GM19372 (cell line): ENCODE measurements at regions not wholly inside any gene's neighbourhood (a gene's known extent, or its start where the extent isn't known, plus 50 kb on each side); places are given as distances from the start of the nearest gene placed in this dataset.

Experiments
- ATAC-seq: cut with Tn5 transposase; IDR thresholded peaks from one replicate; pipeline ENCODE4 v1.9.1; 2021; ENCODE audit warnings: mild to moderate bottlenecking, low read depth, moderate library complexity; ENCODE audit not compliant: unreplicated experiment

DNA sequence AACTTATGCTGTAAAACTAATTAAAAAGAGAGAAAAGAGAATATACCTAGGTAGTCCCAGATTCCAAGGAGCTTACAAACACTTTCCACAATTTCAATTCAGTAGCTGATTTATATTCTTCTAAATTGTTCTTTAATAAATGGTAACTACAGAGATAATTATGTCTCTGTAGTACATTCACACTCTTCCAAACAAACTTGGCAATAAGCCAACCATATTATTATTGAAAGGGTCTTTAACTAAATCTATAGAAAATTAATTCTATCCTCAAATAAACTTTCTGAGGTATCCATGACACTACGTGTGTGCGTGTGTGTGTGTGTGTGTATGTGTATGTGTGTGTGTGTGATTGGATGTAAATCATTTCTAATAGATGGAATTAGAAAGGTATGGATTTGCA lies 217.4 kb upstream of the EYS start:
- ATAC-seq = no peak

DNA sequence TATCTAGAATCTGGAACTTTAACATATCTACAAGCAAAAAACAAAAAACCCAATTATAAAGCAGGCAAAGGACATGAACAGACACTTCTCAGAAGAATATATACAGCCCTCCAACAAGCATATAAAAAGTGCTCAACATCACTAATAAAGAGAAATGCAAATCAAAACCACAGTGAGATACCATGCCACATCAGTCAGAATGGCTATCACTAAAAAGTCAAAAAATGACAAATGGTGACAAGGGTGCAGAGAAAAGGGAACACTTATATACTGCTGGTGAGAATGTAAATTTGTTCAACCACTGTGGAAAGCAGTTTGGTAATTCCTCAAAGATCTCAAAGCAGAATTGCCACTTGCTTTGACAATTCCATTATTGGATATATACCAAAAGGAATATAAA lies 215.0 kb upstream of the EYS start:
- ATAC-seq = no peak

DNA sequence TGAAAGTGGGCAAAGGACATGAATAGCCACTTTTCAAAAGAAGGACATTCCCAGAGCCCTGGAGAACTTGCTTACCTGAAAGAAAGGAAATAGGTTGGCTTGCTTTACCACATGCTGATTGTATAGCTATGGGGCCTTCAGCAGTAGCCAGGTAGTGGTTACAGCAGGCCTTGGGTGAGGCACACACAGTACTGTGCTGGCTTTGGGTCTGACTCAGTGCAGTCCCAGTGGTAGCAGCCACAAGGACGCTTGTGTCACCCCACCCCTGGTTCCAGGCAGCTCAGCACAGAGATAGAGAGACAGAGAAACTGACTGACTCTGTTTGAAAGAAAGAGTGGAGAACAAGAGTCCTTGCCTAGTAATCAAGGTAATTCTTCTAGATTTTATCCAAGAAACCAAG lies 201.0 kb upstream of the EYS start:
- ATAC-seq = no peak

DNA sequence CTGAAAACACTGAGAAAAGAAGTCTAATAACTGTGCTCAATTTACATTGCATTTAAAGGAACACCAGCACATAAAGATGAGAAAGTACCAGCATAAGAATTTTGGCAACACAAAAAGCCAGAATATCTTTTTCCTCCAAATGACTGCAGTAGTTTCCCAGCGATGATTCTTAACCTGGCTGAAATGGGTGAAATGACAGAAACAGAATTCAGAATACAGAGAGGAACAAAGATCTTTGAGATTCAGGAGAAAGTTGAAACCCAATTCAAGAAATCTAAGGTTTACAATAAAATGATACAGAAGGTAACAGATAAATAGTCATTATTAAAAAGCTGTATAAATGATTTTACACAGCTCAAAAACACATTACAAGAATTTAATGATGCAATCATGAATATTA lies 197.0 kb upstream of the EYS start:
- ATAC-seq = no peak

DNA sequence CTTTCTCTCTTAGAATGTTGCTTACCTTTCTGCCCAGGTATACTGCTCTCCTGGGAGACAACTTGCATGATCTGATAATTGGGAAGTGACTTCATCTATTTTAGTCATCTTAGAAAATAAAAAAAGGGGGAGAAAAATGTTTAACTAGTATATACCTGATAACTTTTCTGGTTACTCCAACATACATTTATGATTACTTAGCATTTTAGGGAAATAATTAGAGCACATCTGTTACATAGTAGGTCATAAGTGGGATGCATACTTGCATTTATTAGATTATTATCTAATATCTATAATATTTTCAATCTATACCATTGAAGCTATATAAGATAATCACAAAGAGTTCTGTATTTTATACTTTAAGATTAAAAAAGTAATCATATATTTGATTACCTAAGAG lies 193.9 kb upstream of the EYS start:
- no peak for ATAC-seq

DNA sequence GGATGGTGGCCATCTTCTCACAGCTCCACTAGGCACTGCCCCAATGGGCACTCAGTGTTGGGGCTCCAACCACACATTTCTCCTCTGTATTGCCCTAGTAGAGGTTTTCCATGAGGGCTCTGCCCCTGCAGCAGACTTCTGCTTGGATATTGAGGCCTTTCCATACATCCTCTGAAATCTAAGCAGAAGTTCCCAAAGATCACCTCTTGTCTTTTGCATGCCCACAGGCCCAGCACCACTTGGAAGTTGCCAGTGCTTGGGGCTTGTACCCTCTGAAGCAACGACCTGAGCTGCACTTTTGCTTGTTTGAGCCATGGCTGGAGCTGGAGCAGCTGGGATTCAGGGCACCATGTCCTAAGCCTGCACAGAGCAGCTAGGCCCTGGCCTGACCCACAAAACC lies 189.1 kb upstream of the EYS start:
- ATAC-seq = no peak

DNA sequence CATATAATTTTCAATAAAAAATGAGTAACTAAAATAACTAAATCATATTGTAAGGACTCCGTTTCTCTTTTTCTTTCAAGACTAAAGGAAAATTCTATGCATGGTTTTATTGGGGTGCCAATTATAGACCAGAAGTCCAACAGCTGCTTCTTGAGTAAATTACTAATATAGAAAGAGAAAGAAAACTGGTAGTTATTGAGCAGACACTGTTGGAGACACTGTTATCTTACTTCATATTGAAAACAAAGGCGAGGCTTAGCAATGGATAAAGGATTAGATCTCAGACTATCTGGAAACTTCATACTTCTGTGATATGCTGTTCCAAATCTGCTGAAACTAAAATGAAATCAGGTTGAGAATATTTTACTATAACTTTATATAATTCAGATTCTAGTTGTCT lies 169.6 kb upstream of the EYS start:
- no peak for ATAC-seq

DNA sequence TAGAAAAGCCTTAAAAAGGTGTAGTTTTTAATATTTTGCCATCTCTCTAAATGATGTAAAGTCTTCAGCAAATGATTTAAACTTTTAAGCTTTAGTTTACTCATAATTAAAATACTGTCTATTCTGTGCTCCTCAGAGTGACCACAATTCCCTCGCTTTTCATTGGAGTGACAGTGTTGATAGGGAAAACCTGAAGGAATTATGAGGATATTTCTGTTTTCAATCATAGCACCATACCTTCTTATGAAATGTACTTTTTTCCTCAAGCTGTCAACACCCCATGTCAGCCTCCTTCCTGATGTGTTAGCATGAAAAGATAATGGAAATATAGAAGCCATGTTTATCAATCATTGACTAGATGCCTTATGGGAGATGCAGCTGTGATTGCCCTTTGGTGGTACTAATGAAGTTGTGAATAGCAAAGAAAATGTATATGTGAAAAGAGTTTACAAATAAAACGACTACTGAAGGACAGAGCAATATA lies 145.4 kb upstream of the EYS start:
- no peak for ATAC-seq

DNA sequence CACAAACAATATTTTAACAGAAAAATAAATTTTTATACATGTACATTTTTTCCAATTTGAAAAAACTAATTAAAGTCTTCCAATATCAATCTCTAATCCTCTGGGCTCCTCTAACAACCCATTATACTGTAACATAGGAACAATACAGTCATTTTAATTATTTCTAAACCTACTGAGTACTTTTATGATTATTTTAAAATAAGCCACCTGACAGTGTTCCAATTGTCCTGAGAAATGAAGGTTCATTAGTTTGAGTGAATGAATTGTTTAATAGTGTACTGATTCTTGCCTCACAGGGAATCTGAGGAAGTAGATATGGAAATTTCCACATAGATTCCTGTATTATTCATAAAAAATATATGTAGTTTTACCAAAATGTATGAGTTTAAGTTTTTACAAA lies 123.1 kb upstream of the EYS start:
- no peak for ATAC-seq

DNA sequence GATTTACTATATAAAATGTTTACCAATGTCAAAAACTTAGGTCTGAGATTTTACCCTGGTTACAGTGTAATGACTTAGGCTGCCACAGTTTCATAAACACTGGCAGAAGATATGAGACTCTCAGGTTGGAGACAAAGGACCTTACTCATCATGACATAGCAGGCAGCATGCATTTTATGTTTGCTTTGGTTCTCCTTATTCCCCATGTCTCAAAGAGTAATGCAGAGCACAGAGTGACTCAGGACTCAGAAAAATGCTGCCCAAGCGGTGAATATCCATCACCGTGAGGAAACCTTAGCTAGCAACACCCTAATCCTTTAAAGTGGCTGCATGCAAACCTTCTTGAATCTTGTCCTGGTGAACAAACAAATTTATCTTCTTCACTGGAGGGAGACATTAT lies 112.1 kb upstream of the EYS start:
- ATAC-seq = no peak

DNA sequence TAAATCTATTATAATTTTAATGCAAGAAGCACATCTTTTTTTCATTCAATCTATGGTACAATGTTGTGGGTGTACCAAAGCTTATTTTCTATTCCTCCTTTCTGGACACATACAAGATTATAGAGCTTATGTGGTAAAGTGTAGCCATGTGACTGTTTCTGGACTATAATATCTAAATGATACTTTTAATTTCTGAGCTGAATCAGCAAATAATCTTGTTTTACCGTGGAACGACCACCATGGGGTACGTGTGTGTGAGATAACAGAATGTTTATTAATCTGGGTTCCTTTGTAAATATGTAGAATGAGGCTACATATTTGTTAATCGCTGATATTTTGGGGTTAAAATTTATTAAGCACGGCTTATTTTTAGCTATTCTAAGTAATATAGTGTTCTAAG lies 111.5 kb upstream of the EYS start:
- ATAC-seq = no peak

DNA sequence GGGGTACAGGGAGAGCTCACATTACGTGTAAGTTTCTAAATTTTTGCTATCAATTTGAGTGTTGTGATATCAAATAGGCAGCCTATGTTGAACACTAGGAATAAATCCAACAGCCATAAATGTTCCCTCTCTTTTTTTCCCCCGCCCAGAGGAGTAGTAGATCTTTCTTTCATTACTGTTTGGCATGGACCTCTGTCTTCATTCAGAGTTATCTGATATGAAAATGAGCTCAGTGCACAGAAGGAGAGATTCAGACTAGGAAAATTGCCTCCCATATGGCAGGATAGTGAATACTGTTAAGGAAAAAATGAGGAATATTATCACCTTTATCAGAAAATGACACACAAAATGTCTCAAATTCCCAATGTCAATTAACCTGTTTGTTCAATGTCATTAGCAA lies 110.0 kb upstream of the EYS start:
- no peak for ATAC-seq

DNA sequence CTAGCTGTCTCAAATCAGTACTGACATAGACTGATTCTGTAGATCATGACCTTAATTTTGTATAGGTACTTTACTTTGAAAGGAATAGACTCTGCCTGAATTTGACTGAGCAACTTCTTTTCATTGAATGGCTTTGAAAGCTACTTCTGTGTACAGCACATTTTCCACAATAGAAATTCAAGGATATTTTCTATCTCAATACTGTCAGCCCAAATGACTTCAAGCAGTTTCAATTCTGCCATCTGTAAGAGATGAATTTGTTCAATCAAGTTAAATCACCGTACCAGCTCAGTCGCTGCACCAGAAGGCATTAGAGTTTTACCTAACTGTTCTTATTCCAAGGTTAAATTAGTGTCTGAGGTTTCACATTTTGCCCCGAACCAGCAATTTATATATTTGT lies 107.0 kb upstream of the EYS start:
- no peak for ATAC-seq

DNA sequence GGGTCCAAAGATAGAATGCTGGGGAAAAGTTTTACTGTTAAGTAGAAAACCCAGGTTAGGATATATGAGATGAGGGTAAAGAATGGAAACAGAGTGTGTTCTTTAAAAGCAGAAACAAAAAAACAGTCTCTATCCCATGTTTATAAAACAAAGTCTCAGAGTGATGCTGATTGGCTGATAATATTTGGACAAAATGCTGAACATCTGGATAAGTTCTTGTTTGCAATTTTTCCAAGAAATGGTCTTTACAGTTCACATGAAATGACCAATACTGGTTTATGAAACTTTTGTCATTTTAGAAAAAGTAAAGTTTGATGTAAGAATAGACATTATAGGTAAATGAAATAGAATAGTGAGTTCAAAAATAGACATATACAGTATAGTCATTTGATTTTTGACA lies 96.2 kb upstream of the EYS start:
- ATAC-seq = no peak

DNA sequence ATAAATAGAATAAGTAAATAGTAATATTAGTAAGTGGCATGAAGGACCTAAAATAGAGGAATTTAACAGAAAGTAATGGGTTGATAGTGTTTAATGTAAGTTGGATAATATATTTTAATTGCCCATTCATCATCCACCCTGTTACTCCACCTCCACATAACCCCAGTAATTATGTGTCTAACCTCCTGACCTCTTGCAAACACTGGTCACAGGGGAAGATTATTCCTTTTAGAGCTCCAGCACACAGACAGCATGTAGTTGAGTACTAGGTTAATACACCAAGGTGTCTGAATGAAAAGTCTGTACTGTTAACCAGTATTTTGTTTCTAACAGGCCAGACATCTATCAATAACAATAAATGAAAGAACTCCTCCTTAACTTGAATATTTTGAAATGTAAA lies 92.4 kb upstream of the EYS start:
- no peak for ATAC-seq

DNA sequence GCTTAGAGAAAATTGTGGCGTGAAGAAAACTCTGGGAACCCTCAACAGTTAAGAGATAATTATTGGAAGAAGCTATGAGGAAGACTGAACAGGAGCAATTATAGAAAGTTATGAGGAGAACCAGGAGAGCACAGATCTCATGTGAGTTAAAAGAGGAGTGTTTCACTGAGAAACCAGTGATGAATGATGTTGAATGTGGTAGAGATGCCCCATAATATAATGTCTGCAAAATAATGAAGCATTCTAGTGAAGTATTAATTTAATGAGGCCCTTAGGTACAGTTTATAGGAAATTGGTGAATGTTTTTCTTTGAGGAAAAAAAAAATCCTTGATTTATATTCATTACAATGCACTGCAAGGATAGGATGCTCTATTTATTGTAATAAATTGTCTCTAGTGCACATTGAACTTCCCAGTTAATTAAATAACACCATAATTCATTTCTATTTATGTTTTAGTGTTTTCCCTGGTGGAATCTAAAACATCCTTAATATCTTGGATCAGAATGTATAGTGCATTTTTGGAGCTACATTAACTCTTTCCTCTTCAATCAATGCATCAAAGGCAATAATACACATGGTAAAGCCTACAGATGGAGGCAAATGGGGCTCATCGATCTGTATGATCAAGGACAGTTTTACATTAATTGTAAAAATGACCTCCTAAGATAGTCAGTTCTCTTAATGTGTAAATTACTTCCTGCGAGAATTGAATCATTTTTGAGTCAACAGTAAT lies 91.4 kb upstream of the EYS start:
- ATAC-seq = no peak

DNA sequence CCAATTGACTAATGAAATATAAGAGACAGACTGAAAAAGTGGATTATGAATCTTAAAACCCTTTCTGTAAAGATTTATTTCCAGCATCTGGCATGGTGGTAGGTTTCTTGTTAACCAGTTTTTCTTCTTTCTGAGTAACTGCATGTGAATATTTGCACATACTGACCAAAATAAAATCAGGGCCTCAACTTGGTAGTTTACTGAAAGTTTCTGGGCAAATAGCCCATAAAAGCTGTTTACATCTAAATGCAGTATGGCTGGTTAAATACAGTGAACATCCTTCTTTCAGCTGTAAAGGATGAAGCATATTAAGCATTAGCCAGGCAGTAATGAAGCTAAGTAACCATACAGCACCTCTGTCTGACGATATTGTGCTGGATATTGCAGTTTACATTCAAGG lies 83.6 kb upstream of the EYS start:
- ATAC-seq = no peak

DNA sequence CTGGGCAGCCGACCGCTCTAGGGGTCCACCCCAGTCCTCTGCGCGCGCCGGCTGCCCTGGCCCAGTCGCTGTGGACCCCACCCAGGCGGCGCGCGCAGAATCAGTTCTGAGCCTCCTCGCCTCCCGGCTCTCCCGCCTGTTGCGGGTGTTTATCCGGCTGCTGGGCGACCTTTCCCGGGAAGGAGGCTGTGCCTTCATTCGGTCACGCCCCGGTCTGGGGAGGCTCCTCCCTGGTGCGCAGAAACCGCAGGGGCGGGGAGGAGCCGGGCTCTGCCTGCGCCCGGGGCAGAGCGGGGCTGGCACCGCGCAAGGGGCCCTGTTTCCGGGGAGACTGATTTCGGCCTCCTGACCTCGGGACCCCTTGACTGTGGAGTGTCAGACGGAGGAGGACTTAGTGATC lies 80.8 kb upstream of the EYS start:
- ATAC-seq = no peak

DNA sequence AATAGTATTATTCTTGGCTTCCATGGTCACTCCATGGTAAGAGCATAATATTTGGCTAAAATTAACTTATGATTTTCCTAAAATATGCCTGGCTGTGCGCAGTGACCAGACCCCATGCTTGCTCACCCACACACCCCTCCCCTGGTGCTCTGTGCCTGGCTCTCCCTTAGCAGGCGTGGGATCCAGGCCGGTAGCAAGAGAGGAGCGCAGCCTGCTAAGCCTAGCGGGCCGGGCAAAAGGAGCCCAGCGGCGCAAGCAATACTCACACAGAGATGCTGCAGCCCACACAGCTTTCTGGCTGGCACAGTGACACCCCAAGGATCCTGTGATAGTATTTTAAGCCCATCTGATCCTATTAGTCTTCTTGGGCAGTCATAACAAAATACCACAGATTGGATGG lies 79.8 kb upstream of the EYS start:
- ATAC-seq = no peak

DNA sequence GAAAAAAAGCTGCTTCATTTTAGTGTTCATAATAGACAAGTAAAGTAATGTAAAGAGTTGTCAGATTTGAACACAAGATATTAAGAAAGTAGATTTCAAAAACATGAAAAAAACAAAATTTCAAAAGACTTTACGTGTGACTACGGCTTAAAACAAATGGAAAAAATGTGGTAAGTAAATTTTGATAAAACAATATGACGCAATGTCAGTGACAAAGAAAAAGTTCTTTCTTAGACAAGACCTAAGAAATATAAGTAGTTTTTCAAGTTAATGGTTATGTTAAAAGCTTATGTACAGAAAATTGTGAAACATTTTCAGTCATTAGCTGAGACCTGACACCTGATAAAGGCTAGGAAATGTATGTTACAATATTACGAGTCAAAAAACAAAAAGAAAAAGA lies 73.7 kb upstream of the EYS start:
- no peak for ATAC-seq

DNA sequence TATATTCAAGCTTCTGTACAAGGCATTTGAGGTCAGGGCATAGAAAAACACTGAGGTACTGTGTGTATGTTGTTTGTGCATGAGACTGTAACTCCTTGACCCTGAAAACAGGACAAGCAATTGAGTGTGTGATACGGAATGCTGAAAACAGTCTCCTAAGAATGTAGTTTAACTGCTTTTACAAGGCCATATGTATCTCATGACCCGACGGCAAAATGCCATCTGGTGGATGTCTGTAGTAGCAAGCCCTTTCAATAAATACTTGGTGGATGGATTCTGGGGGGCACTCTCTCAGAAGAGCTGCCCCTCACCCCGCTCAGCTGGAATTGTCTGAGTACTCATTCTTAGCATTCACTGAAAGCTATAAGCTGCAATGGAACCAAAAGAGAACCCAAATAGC lies 69.3 kb upstream of the EYS start:
- ATAC-seq = no peak

DNA sequence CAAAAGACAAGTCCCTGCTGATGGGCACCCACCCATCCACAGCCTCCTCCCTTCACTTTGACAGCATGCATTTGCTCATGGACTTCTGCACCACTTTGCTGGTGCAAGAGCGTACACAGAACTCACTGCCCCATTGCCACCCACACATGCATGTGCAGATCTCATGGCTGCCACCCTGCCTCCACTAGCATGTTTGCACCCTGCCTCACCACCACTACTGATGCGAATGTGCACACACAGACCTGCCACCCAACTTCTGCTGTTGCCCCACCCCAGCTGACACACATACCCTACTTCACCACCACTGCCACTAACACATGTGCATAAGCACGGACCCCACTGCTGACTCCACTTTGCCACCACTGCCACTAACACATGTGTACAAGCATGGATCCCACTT lies 64.9 kb upstream of the EYS start:
- no peak for ATAC-seq

DNA sequence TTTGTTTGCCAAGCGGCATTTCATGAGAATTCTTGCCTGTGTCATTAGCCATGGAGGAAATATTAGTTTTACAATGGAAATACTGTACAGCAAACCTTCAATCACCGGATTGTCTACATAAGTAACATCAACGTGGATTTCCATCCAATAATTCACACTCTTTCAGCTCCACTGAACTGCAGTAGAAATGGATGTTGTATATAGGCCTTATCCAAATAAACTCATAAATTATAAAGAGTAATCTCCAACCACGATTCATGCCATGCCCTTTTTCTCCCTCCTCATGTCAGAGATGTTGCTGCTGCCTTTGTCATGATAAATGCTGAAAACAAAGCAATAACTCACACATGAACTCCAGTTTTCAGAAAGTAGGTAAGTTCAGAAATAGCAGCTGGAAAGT lies 54.9 kb upstream of the EYS start:
- no peak for ATAC-seq
